Adrenal gland (tissue), 5 donors: ENCODE measurements at regions not wholly inside any gene's neighbourhood (a gene's known extent, or its start where the extent isn't known, plus 50 kb on each side); places are given as distances from the start of the nearest gene placed in this dataset.

Experiments used
- POLR2A ChIP-seq, 2 donors: fragments of 450-650 bp; IDR thresholded peaks; one replicate each; pipeline ENCODE4 v1.6.1; 2017; ENCODE audit warnings: antibody characterized with exemption in 2 of 2, mild to moderate bottlenecking in 2 of 2, moderate library complexity in 1 of 2
- TF ChIP-seq, protein P1 (sequence below), 6 experiments: fragments of 450-650 bp in 4 of 6; fragments of 200-600 bp in 2 of 6; sonication (generic) in 1 of 6; IDR thresholded peaks; 1 replicate in 5 of 6; 2 replicates in 1 of 6; pipeline versions ENCODE4 v1.5.1 to v1.8.0; 2016 to 2021; ENCODE audit warnings: antibody characterized with exemption in 6 of 6, mild to moderate bottlenecking in 2 of 6, moderate library complexity in 1 of 6
- donor health status: DM: no; HTN: no; CAD: no.

DNA sequence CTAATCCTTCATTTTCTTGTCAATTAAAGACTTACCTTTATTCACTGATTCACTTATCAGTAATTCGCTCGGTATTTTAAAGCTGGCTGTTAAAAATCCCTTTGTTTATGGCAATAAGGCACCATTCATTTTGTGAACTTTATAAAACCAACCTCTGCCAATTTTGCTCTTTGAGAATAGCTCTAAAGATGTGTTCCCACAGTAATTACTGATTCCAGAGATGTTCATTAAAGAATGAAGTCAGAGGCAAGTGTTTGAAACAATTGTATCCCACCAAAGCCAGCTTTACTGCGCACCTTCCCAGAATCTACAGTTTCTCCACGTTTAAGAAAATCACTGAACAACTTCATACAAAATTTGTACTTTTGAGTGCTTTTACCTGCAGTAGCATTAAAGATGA, 424.5 kb downstream of the USP25 start:
- TF ChIP-seq POLR2A (IDR thresholded peaks at IDR 0.05): no peak
- TF ChIP-seq, protein P1, sequence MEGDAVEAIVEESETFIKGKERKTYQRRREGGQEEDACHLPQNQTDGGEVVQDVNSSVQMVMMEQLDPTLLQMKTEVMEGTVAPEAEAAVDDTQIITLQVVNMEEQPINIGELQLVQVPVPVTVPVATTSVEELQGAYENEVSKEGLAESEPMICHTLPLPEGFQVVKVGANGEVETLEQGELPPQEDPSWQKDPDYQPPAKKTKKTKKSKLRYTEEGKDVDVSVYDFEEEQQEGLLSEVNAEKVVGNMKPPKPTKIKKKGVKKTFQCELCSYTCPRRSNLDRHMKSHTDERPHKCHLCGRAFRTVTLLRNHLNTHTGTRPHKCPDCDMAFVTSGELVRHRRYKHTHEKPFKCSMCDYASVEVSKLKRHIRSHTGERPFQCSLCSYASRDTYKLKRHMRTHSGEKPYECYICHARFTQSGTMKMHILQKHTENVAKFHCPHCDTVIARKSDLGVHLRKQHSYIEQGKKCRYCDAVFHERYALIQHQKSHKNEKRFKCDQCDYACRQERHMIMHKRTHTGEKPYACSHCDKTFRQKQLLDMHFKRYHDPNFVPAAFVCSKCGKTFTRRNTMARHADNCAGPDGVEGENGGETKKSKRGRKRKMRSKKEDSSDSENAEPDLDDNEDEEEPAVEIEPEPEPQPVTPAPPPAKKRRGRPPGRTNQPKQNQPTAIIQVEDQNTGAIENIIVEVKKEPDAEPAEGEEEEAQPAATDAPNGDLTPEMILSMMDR (IDR thresholded peaks at IDR 0.05): no peak
